ENCODE measurements at regions not wholly inside any gene's neighbourhood (a gene's known extent, or its start where the extent isn't known, plus 50 kb on each side); places are given as distances from the start of the nearest gene placed in this dataset.

DNA sequence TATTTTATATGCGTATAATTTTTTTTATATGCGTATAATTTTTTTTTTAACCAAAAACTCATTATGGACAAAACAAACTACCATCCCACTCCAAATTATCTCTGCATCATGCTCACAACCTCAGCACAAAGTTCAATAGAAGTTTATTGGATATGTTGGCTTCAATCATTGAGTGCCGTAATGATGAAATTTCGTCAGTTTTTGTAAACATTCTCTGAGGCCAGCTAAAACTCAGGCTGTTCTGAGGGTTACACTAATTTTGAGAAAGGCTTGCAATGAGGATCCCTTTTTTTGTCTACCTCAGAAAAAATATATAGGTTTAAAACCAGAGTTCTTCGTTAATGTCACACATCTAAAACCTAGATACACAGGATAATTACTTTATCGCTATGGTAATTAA is 1253.2 kb downstream of the EFNA5 start:
- H3K9ac ChIP-seq (ENCODE audit: low read length) = no peak overlapping the region
- RAD21 ChIA-PET (ENCODE audit: low non-redundant PET in 1 of 2, low total read pairs in 2 of 2, uncharacterized antibody in 2 of 2, unreplicated experiment in 2 of 2) = no interaction called here
- ATAC-seq = no peak
- no peaks in the 10 kb centered on the region for H3K36me3 ChIP-seq (ENCODE audit: control insufficient read depth in 1 of 2, insufficient read depth in 2 of 2, low read length in 2 of 2)
- H3K9me3 ChIP-seq (ENCODE audit: control insufficient read depth in 1 of 2, insufficient read depth in 1 of 2, low read depth in 1 of 2, low read length in 2 of 2) = no peaks in the 10 kb centered on the region
- H3K79me2 ChIP-seq (ENCODE audit: insufficient read depth, low read length) = no peaks in the 10 kb centered on the region
- no peak overlapping the region for H3K4me3 ChIP-seq (replicated peaks in 1 of 2; ENCODE audit: low read depth in 1 of 2, low read length in 2 of 2)
- TF ChIP-seq, protein P1, sequence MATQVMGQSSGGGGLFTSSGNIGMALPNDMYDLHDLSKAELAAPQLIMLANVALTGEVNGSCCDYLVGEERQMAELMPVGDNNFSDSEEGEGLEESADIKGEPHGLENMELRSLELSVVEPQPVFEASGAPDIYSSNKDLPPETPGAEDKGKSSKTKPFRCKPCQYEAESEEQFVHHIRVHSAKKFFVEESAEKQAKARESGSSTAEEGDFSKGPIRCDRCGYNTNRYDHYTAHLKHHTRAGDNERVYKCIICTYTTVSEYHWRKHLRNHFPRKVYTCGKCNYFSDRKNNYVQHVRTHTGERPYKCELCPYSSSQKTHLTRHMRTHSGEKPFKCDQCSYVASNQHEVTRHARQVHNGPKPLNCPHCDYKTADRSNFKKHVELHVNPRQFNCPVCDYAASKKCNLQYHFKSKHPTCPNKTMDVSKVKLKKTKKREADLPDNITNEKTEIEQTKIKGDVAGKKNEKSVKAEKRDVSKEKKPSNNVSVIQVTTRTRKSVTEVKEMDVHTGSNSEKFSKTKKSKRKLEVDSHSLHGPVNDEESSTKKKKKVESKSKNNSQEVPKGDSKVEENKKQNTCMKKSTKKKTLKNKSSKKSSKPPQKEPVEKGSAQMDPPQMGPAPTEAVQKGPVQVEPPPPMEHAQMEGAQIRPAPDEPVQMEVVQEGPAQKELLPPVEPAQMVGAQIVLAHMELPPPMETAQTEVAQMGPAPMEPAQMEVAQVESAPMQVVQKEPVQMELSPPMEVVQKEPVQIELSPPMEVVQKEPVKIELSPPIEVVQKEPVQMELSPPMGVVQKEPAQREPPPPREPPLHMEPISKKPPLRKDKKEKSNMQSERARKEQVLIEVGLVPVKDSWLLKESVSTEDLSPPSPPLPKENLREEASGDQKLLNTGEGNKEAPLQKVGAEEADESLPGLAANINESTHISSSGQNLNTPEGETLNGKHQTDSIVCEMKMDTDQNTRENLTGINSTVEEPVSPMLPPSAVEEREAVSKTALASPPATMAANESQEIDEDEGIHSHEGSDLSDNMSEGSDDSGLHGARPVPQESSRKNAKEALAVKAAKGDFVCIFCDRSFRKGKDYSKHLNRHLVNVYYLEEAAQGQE (IDR thresholded peaks at IDR 0.05; ENCODE audit: low read depth) = no peak
- TF ChIP-seq YY1 (IDR thresholded peaks at IDR 0.05; ENCODE audit: extremely low read depth, insufficient replicate concordance, low read depth, low read length) = no peak
- no peak for TF ChIP-seq ZNF274 (IDR thresholded peaks at IDR 0.05; ENCODE audit: low read depth, low read length)
- no peak for TF ChIP-seq CEBPB (IDR thresholded peaks at IDR 0.05; ENCODE audit: low read depth)
- TF ChIP-seq FOSL1 (IDR thresholded peaks at IDR 0.05; ENCODE audit: low read depth) = no peak
- no peak for TF ChIP-seq ELF1 (IDR thresholded peaks at IDR 0.05; ENCODE audit: borderline replicate concordance, low read depth)
- no peak for TF ChIP-seq MAX (IDR thresholded peaks at IDR 0.05)
- no peak for TF ChIP-seq POLR2A (IDR thresholded peaks at IDR 0.05; ENCODE audit: borderline replicate concordance, extremely low read depth, insufficient read depth, insufficient read length)
- no peak for TF ChIP-seq CTCF (IDR thresholded peaks at IDR 0.05 in 2 of 3, conservative IDR thresholded peaks at IDR 0.05 in 1 of 3; ENCODE audit: borderline replicate concordance in 1 of 3, insufficient read depth in 1 of 3, low read depth in 2 of 3, low read length in 2 of 3)
- TF ChIP-seq EZH2 (IDR thresholded peaks at IDR 0.05) = no peak
- no peak for TF ChIP-seq ATF3 (IDR thresholded peaks at IDR 0.05)
- TF ChIP-seq ZFX (IDR thresholded peaks at IDR 0.05) = no peak
- TF ChIP-seq EZH2phosphoT487 (IDR thresholded peaks at IDR 0.05; ENCODE audit: borderline replicate concordance) = no peak
- no peak for TF ChIP-seq ZBTB33 (IDR thresholded peaks at IDR 0.05; ENCODE audit: extremely low read depth, insufficient replicate concordance, low read length)
- TF ChIP-seq TCF7L2 (IDR thresholded peaks at IDR 0.05; ENCODE audit: borderline replicate concordance, extremely low read depth, insufficient read depth, insufficient read length) = no peak
- CTCF ChIA-PET = no interaction called here
- no peaks in the 10 kb centered on the region for H3K9me2 ChIP-seq (ENCODE audit: insufficient read depth)
- no peak overlapping the region for H3K27ac ChIP-seq (ENCODE audit: low read depth, low read length)
- POLR2A ChIA-PET = no interaction called here
- no peak overlapping the region for H3K4me2 ChIP-seq (ENCODE audit: low read length)
- H3K27me3 ChIP-seq (ENCODE audit: insufficient read depth, low read length) = no peaks in the 10 kb centered on the region
- H3K4me1 ChIP-seq (ENCODE audit: control insufficient read depth in 1 of 2, insufficient read depth in 2 of 2, low read length in 2 of 2) = no peaks in the 10 kb centered on the region
- no peak for DNase-seq (ENCODE audit: low read depth, low spot score)
- intact Hi-C loops (cut with micrococcal nuclease) = no loop called here
- H4K20me1 ChIP-seq (ENCODE audit: insufficient read depth) = no peaks in the 10 kb centered on the region
- BruUV-seq (replicated peaks) = no TSS peak
- no peak overlapping the region for H2AFZ ChIP-seq (ENCODE audit: low read depth, low read length, poor library complexity, severe bottlenecking)

Data from HCT116 (cell line).